Spleen (tissue), 7 donors: ENCODE measurements at regions not wholly inside any gene's neighbourhood (a gene's known extent, or its start where the extent isn't known, plus 50 kb on each side); places are given as distances from the start of the nearest gene placed in this dataset.

Experiments used
- CTCF ChIP-seq, 11 experiments: fragments of 200-600 bp in 7 of 11; fragments of 450-650 bp in 4 of 11; sonication (generic) in 4 of 11; IDR thresholded peaks in 8 of 11; conservative IDR thresholded peaks in 3 of 11; 1 replicate in 7 of 11; 2 replicates in 4 of 11; pipeline versions ENCODE4 v1.4.0 to v1.8.0; 2016 to 2021; ENCODE audit warnings: antibody characterized with exemption in 11 of 11, inconsistent platforms in 4 of 11, mild to moderate bottlenecking in 1 of 11
- POLR2AphosphoS5 ChIP-seq, 3 donors: sonication (generic); formaldehyde crosslinking; IDR thresholded peaks; one replicate each; pipeline ENCODE4 v1.5.1; 2017; ENCODE audit warnings: antibody characterized with exemption in 3 of 3
- donor health status: DM: no; HTN: no; CAD: no; lungs with moderate emphysema.
- donor health status: DM: no; HTN: no; CAD: no.
- donor health status: DM: no; HTN: no; CAD: no.

GRCh38 chr7:25056368-25056767, 68.7 kb downstream of the CYCS start:
- TF ChIP-seq CTCF (IDR thresholded peaks at IDR 0.05 in 8 of 11, conservative IDR thresholded peaks at IDR 0.05 in 3 of 11) (no peak), POLR2AphosphoS5 (IDR thresholded peaks at IDR 0.05) (no peak)
